Naive thymus-derived CD8-positive, alpha-beta T cell (primary cell): ENCODE measurements at regions not wholly inside any gene's neighbourhood (a gene's known extent, or its start where the extent isn't known, plus 50 kb on each side); places are given as distances from the start of the nearest gene placed in this dataset.
"Not testable (repeated sequence)": the region's sequence is repeated elsewhere in the genome, so short reads cannot be mapped to it uniquely, and the experiment has no call there.

Source experiments
- ATAC-seq, 2 donors: fragments of 150-1000 bp; cut with Tn5 transposase in 1 of 2; sonication (Bioruptor Pico), chemical (Tn5 transposase) in 1 of 2; 1 replicate in 1 of 2; 2 replicates in 1 of 2; pipeline ENCODE4 v1.10.0; 2021; ENCODE audit warnings: mild to moderate bottlenecking in 2 of 2, moderate library complexity in 2 of 2
- POLR2A ChIA-PET: fragments of 350-600 bp; sonication (Branson Sonifier 250); formaldehyde crosslinking; loops from one replicate; lab custom pipeline; 2021; ENCODE audit warnings: antibody characterized with exemption; lab: Charles Lee
- DNase-seq, 10 donors: peaks; one replicate each; pipeline versions ENCODE4 v3.0.0 to v3.0.0-alpha.2; 2020 to 2022
- H3K27ac Mint-ChIP-seq, 10 donors: one replicate each; pipeline ENCODE4 v1.8.0; 2020 to 2022; ENCODE audit warnings: mild to moderate bottlenecking in 10 of 10, mixed read lengths in 10 of 10, moderate library complexity in 4 of 10, inconsistent platforms in 1 of 10
- H3K27me3 Mint-ChIP-seq, 5 donors: one replicate each; pipeline ENCODE4 v1.8.0; 2021 to 2022; ENCODE audit warnings: mixed read lengths in 5 of 5
- H3K36me3 Mint-ChIP-seq, 3 donors: one replicate each; pipeline ENCODE4 v1.8.0; 2020 to 2022; ENCODE audit warnings: mixed read lengths in 3 of 3, mild to moderate bottlenecking in 2 of 3, inconsistent platforms in 1 of 3
- H3K4me1 Mint-ChIP-seq, 4 donors: one replicate each; pipeline ENCODE4 v1.8.0; 2021 to 2022; ENCODE audit warnings: mixed read lengths in 4 of 4
- H3K4me3 Mint-ChIP-seq, 10 donors: one replicate each; pipeline ENCODE4 v1.8.0; 2020 to 2022; ENCODE audit warnings: mild to moderate bottlenecking in 10 of 10, mixed read lengths in 10 of 10, moderate library complexity in 6 of 10, inconsistent platforms in 1 of 10
- H3K9me3 Mint-ChIP-seq, 9 donors: one replicate each; pipeline ENCODE4 v1.8.0; 2020 to 2022; ENCODE audit warnings: mixed read lengths in 9 of 9, mild to moderate bottlenecking in 3 of 9, inconsistent platforms in 1 of 9, moderate library complexity in 1 of 9

DNA sequence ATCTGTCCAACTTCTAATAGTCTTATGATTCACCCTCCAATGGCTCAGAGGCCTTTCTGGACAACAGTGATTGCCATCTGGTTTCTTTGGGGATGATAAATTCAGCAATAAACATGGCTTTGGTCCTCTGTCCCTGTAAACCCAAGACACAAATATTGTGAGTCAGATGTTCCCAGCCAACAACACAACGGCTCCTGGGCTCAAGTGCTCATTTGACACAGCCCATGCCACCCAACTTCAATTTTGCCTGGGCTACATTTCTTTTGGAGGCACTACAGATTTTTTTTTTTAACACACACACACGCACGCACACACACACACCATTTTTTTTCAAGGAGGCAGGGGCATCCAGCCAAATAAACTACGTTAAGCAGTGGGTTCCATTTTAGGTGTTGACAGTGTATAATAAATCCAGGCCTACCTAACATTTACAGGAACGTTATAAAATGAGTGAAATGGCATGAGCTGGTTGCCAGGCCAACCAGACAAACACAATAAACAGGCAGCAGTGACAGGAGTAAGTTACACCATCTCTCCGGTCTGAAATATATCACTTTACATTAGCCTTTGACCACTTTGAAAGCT, 939.9 kb upstream of the SOX9 start:
- no peaks in the 10 kb centered on the region for H3K4me1 Mint-ChIP-seq
- POLR2A ChIA-PET: no interaction called here
- ATAC-seq (no peak), DNase-seq (no peak)
- peaks cover 0 to 2% (median 0%) of the 10 kb centered on the region in 5 donors for H3K27me3 Mint-ChIP-seq
- no peak overlapping the region for H3K4me3 Mint-ChIP-seq
- H3K9me3 Mint-ChIP-seq: peaks cover 0 to 6% (median 0%) of the 10 kb centered on the region in 9 donors
- H3K36me3 Mint-ChIP-seq: no peaks in the 10 kb centered on the region
- no peak overlapping the region for H3K27ac Mint-ChIP-seq

- no peak overlapping the region for H3K27ac Mint-ChIP-seq
- ATAC-seq (no peak), DNase-seq (no peak)
- peaks cover 0 to 2% (median 0%) of the 10 kb centered on the region in 5 donors for H3K27me3 Mint-ChIP-seq
- H3K4me3 Mint-ChIP-seq: no peak overlapping the region
- POLR2A ChIA-PET: no interaction called here
- no peaks in the 10 kb centered on the region for H3K4me1 Mint-ChIP-seq
- H3K9me3 Mint-ChIP-seq: peaks cover 0 to 3% (median 0%) of the 10 kb centered on the region in 9 donors
- H3K36me3 Mint-ChIP-seq: no peaks in the 10 kb centered on the region
Measured at GRCh38 chr17:71183066-71183660, 937.7 kb upstream of the SOX9 start.

GRCh38 chr17:71184716-71185115, 936.1 kb upstream of the SOX9 start:
- no peak overlapping the region for H3K27ac Mint-ChIP-seq
- ATAC-seq (no peak), DNase-seq (no peak)
- H3K9me3 Mint-ChIP-seq: peaks cover 0 to 7% (median 2%) of the 10 kb centered on the region in 9 donors
- no peaks in the 10 kb centered on the region for H3K4me1 Mint-ChIP-seq
- H3K36me3 Mint-ChIP-seq: no peaks in the 10 kb centered on the region
- POLR2A ChIA-PET: no interaction called here
- H3K27me3 Mint-ChIP-seq: no peaks in the 10 kb centered on the region
- no peak overlapping the region for H3K4me3 Mint-ChIP-seq

- Mint-ChIP-seq H3K27ac (no peak overlapping the region), H3K4me1 (no peaks in the 10 kb centered on the region), H3K9me3 (peaks cover 0 to 9% (median 2%) of the 10 kb centered on the region in 9 donors), H3K4me3 (no peak overlapping the region), H3K36me3 (no peaks in the 10 kb centered on the region), H3K27me3 (no peaks in the 10 kb centered on the region)
- POLR2A ChIA-PET: no interaction called here
- ATAC-seq: no peak
- no peak for DNase-seq
Measured at GRCh38 chr17:71187145-71187878, 933.5 kb upstream of the SOX9 start.

- H3K4me3 Mint-ChIP-seq: no peak overlapping the region
- ATAC-seq (no peak), DNase-seq (no peak)
- no peaks in the 10 kb centered on the region for H3K36me3 Mint-ChIP-seq
- POLR2A ChIA-PET: no interaction called here
- no peaks in the 10 kb centered on the region for H3K27me3 Mint-ChIP-seq
- no peak overlapping the region for H3K27ac Mint-ChIP-seq
- H3K9me3 Mint-ChIP-seq: peaks cover 0 to 12% (median 2%) of the 10 kb centered on the region in 9 donors
- no peaks in the 10 kb centered on the region for H3K4me1 Mint-ChIP-seq
Measured at GRCh38 chr17:71188811-71189492, 931.9 kb upstream of the SOX9 start.

GRCh38 chr17:71189493-71189831, 931.4 kb upstream of the SOX9 start:
- Mint-ChIP-seq H3K27me3 (no peaks in the 10 kb centered on the region), H3K27ac (no peak overlapping the region), H3K4me1 (no peaks in the 10 kb centered on the region), H3K4me3 (no peak overlapping the region), H3K9me3 (peaks cover 0 to 18% (median 2%) of the 10 kb centered on the region in 9 donors), H3K36me3 (no peaks in the 10 kb centered on the region)
- no peak for DNase-seq
- ATAC-seq: no peak
- POLR2A ChIA-PET: no interaction called here

DNA sequence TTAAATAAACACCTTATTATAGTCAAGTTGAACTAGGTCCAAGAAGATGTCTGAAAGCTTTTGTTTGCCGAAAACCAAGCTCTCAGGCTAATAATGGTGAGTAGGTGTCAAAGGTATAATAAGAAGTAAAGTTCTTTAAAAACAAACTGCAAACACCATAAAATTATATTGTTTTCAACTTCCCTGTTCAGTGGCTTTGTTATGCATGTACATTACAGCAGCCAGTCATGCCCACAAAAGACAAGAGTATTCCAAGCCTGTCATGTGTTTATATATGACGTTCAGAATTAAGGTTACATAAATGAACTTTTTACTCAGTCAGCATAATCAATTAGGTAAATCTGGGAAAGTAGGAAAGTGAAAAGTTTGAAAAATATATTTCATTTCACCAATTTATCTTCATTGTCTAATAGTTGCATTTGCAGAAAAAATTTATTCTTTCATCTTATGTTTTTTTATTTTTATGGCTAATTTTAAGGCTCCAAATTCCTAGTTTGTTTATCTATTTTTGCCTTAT, 928.7 kb upstream of the SOX9 start:
- no peak overlapping the region for H3K4me3 Mint-ChIP-seq
- peaks cover 0 to 20% (median 2%) of the 10 kb centered on the region in 9 donors for H3K9me3 Mint-ChIP-seq
- DNase-seq: no peak
- H3K27me3 Mint-ChIP-seq: no peaks in the 10 kb centered on the region
- no peaks in the 10 kb centered on the region for H3K36me3 Mint-ChIP-seq
- H3K27ac Mint-ChIP-seq: no peak overlapping the region
- POLR2A ChIA-PET: no interaction called here
- H3K4me1 Mint-ChIP-seq: no peaks in the 10 kb centered on the region
- ATAC-seq: no peak

DNA sequence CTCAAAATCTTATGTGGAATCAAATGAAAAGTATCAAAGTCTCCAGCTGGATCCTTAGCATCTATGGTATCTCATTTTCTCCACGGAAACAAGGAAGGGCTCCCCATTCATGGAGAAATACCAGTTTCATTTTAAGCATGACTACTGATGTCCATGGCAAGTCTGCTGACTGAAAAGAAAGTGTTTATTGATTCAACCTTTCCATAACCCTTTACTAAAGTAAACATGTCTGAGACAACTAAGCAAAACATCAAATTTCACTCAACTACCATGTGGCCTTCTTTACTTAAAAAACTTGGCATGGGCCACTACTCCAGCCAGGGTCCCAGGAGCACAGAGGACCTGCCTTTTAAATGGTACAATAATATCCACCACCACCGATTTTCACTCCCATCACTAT, 928.0 kb upstream of the SOX9 start:
- Mint-ChIP-seq H3K4me3 (no peak overlapping the region), H3K4me1 (no peaks in the 10 kb centered on the region), H3K27me3 (no peaks in the 10 kb centered on the region), H3K27ac (no peak overlapping the region), H3K9me3 (peaks cover 0 to 20% (median 2%) of the 10 kb centered on the region in 9 donors), H3K36me3 (no peaks in the 10 kb centered on the region)
- no peak for DNase-seq
- POLR2A ChIA-PET: no interaction called here
- ATAC-seq: no peak

DNA sequence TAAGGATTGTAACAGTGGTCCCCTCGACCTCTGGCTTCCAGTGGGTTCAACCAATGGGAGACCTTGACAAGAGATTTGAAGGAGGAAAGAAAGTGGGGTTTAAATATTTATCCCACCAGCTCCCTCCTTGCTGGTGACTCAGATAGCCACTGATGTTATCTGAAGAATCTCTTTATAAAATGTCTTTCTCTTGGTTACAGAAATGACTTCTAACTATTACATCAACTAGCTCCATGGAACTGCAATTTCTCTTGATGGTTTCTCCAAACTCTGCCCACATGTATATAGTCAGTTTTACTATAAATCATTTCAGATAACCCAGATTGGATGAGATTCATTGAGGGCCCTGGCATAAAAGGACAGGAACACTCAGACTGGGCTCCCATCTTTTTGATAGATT, 920.2 kb upstream of the SOX9 start:
- Mint-ChIP-seq H3K4me3 (no peak overlapping the region), H3K9me3 (peaks cover 0 to 14% (median 0%) of the 10 kb centered on the region in 9 donors), H3K27ac (no peak overlapping the region), H3K4me1 (no peaks in the 10 kb centered on the region), H3K36me3 (no peaks in the 10 kb centered on the region), H3K27me3 (no peaks in the 10 kb centered on the region)
- POLR2A ChIA-PET: no interaction called here
- ATAC-seq (no peak), DNase-seq (no peak)

- H3K4me1 Mint-ChIP-seq: no peaks in the 10 kb centered on the region
- ATAC-seq: no peak
Measured at GRCh38 chr17:71201639-71202038, 919.2 kb upstream of the SOX9 start.

DNA sequence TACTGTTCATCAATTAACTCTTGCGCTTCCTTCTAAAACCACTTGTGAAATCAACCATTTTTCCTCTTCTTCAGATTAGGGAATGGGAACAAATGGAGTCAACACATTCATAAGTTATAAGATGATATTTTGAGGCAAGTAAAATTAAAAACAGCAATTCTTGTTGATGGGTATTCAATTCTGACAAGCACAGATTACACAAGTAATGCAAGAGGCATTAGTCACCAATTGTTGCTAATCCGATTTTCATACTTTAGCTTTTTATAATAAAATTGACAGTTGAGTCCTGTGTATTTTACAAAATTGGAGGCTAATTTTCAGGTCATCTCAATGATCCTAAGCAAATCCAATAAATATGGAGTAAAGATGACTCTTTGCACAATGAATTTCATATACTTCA, 918.4 kb upstream of the SOX9 start:
- Mint-ChIP-seq H3K27ac (no peak overlapping the region), H3K9me3 (peaks cover 0 to 14% (median 4%) of the 10 kb centered on the region in 9 donors), H3K27me3 (no peaks in the 10 kb centered on the region), H3K36me3 (no peaks in the 10 kb centered on the region), H3K4me1 (no peaks in the 10 kb centered on the region), H3K4me3 (no peak overlapping the region)
- POLR2A ChIA-PET: no interaction called here
- ATAC-seq (no peak), DNase-seq (no peak)

More at GRCh38 chr17:71201639-71202038, 919.2 kb upstream of the SOX9 start:
- Mint-ChIP-seq H3K27ac (no peak overlapping the region), H3K27me3 (no peaks in the 10 kb centered on the region), H3K4me3 (no peak overlapping the region), H3K9me3 (peaks cover 0 to 14% (median 0%) of the 10 kb centered on the region in 9 donors), H3K36me3 (no peaks in the 10 kb centered on the region)
- POLR2A ChIA-PET: no interaction called here
- no peak for DNase-seq

GRCh38 chr17:71203953-71204352, 916.9 kb upstream of the SOX9 start:
- H3K4me1 Mint-ChIP-seq: no peaks in the 10 kb centered on the region
- no peak for ATAC-seq

GRCh38 chr17:71205951-71206350, 914.9 kb upstream of the SOX9 start:
- H3K9me3 Mint-ChIP-seq: peaks cover 0 to 18% (median 7%) of the 10 kb centered on the region in 9 donors
- H3K4me3 Mint-ChIP-seq, DNase-seq, H3K27ac Mint-ChIP-seq, POLR2A ChIA-PET, H3K4me1 Mint-ChIP-seq, H3K36me3 Mint-ChIP-seq, H3K27me3 Mint-ChIP-seq, ATAC-seq: not testable (repeated sequence)

More at GRCh38 chr17:71203953-71204352, 916.9 kb upstream of the SOX9 start:
- no peak for DNase-seq
- Mint-ChIP-seq H3K27me3 (no peaks in the 10 kb centered on the region), H3K36me3 (no peaks in the 10 kb centered on the region), H3K27ac (no peak overlapping the region), H3K9me3 (peaks cover 0 to 7% (median 4%) of the 10 kb centered on the region in 9 donors), H3K4me3 (no peak overlapping the region)
- POLR2A ChIA-PET: no interaction called here
